Anterior cingulate cortex (tissue), 58 donors: ENCODE measurements at regions not wholly inside any gene's neighbourhood (a gene's known extent, or its start where the extent isn't known, plus 50 kb on each side); places are given as distances from the start of the nearest gene placed in this dataset.
A peak's percentile ranks its signal among the peaks of the same experiment; 100 is the strongest.
"Not testable (repeated sequence)": the region's sequence is repeated elsewhere in the genome, so short reads cannot be mapped to it uniquely, and the experiment has no call there.

Experiments
- DNase-seq, 58 donors: peaks; one replicate each; lab custom pipeline; 2025; lab: John Stamatoyannopoulos, UW

DNA sequence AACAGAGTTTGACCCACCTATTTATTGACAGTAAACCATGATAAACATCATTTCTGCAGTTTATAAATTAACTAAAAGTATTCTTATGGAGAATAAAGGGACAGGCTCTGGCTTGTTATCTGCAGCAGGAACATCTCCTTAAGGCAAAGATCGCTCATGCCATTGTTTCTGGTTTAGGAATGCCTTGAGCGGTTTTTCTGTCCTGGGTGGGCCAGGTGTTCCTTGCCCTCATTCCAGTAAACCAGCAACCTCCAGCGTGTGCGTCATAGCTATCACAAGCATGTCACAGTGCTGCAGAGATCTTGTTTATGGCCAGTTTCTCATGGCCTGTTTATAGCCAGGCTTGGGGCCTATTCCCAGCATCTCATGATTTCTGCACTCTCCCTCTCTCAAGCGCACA, 521.7 kb downstream of the HINT1 start:
- no peak for DNase-seq

DNA sequence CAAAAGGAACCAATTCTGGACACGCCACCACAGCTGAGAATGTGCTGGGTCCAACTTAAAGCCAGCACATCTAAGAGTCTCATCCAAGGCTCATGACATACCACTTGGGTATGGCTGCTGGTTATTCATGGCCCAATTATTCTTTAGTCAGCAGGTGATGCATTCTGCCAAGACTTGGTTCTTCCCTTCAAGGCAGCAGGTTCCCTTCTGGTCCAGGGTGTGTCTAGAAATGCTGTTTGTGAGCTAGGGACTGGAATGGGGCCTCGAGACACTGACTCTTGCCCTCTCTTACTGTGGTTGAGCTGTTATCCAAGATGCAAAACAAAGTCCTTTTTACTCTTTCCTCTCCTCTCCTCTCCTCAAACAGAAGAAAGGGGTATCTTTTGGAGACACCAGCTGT, 522.6 kb downstream of the HINT1 start:
- no peak for DNase-seq

DNA sequence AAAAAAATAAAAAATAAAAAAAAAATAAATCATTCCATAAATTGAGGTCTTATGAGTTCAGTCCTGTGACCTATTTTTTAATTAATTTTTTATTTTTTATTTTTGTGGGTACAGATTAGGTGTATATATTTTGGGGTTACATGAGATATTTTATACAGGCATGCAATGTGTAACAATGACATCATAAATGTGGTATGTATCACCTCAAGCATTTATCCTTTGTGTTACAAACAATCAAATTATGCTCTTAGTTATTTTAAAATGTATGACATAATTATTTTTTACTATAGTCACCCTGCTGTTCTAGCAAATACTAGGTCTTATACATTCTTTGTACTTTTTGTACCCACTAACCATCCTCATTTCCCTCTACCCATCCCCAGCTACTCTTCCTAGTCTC, 537.9 kb downstream of the HINT1 start:
- DNase-seq, result no peak

- no peak for DNase-seq
These were observed 540.3 kb downstream of the HINT1 start for GRCh38 chr5:130624805-130625204.

GRCh38 chr5:130616161-130616560, 548.9 kb downstream of the HINT1 start:
- DNase-seq, result no peak

GRCh38 chr5:130605234-130605633, 559.8 kb downstream of the HINT1 start:
- no peak for DNase-seq

DNA sequence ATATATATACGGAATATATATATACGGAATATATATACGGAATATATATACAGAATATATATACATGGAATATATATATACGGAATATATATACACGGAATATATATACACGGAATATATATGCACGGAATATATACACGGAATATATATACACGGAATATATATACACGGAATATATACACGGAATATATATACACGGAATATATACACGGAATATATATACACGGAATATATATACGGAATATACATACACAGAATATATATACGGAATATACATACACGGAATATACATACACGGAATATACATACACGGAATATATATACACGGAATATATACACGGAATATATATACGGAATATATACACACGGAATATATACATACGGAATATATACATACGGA, 568.4 kb downstream of the HINT1 start:
- DNase-seq, result not testable (repeated sequence)

- no peak for DNase-seq
These were observed 584.8 kb downstream of the HINT1 start for GRCh38 chr5:130580264-130580663.

DNA sequence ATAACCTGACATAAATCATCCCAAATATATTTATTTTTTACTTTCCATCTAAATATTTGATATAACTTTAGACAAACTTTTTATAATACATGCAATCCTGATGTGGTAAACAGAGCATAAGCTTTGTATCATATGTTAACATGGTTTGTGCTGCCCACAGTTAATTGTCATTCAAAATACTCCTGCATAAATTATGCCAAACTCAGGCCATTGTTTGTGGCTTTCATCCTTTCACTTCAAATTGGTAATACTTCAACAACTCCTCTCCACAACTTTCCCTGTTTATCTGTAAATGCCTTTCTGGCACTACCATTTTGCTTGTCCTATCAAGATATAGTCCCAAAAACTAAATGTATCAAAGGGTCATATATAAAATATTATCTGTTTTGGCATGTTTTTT, 586.7 kb downstream of the HINT1 start:
- no peak for DNase-seq

- no peak for DNase-seq
These were observed 594.0 kb downstream of the HINT1 start for GRCh38 chr5:130571076-130571475.

GRCh38 chr5:130568791-130569190, 596.3 kb downstream of the HINT1 start:
- DNase-seq, result no peak

DNA sequence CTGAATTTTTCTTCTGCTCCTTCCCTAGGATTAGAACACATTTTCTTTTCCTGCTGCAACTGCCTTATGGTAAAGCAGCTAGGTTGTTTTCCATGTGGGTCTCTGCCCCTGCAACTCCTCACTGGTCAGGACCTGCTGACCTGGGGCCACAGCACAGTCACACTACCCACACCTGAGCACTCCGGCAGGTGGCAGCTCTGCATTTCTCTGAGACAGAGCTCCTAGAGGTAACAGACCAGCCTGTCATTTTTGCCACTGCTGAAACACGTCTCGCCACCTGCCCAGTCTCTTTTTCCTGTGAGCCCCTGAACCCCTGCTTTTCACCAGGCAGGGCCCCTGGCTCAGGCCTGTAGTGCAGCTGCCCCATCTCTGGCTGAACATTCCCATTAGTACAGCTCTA, 609.6 kb downstream of the HINT1 start:
- DNase-seq, result no peak

DNA sequence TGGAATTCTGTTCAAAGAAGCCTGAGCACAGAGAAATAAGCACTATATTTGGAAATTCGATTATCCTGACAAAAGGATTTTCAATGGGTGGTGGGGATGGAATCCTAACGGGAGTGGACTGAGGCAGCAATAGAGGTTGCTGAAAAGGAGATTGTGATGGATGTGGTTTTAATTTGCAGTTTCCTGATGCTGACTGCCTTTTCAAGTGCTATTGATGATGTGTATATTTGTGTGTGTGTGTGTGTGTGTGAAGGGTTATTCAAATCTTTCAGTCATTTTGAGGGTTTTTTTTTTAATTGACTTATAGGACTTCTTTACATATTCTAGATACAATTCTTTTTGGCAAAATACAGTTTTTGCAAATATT, 614.5 kb downstream of the HINT1 start:
- no peak for DNase-seq

DNA sequence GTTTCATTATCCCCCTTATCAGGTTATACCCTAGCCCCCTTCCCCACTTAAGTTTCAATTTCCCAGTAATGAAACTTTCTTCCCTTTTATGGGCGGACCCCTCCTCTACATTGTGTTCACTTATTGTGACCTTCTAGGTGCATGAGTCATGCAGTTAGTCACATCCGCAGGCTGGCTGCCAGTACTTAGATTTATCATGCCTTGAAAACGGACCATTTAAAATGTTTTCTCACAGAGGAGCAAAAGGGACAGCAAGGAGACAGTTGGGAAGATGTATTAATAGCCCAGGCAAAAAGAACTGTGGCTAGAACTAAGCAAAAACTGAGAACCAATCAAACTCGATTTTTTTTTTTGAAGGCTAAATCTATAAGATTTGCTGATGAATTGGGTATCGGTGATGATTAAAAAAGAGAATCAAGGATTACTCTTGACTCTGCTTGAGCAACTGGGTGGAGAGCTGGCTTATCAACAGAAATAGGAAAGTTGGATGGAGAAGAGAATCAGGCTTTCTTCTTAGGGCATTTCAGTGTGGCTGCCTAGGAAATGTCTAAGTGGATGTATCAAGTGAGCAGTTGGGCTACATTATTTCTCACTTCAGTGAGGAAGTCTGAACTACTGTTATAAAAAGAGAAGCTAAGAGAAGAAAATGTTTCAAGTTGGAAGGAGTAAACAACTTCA, 615.0 kb downstream of the HINT1 start:
- peak in 1 of 58 donors; percentile 3 for DNase-seq

GRCh38 chr5:130546211-130546610, 618.8 kb downstream of the HINT1 start:
- no peak for DNase-seq

GRCh38 chr5:130545291-130545690, 619.8 kb downstream of the HINT1 start:
- DNase-seq, result no peak

- no peak for DNase-seq
These were observed 623.3 kb downstream of the HINT1 start for GRCh38 chr5:130541617-130542221.

DNA sequence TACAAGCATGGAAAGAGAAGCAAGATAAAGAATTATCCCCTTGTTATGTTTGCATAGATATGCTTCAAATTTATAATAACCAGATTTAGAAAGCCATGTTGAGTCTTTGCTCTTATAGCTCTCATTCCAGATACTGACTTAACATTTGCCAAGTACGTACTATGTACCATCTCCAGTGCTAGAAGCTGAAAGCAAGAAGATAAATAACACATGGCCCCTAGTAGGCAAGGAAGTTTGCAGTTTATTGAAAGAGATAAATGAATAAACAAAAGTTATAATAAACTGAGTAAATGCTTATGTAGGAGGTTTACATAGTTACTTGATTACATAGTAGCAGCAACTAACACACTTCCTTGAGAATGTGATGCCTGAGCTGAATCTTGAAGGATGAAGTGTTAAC, 628.4 kb downstream of the HINT1 start:
- no peak for DNase-seq

GRCh38 chr5:130532786-130533185, 628.5 kb downstream of the CHSY3 start:
- no peak for DNase-seq

DNA sequence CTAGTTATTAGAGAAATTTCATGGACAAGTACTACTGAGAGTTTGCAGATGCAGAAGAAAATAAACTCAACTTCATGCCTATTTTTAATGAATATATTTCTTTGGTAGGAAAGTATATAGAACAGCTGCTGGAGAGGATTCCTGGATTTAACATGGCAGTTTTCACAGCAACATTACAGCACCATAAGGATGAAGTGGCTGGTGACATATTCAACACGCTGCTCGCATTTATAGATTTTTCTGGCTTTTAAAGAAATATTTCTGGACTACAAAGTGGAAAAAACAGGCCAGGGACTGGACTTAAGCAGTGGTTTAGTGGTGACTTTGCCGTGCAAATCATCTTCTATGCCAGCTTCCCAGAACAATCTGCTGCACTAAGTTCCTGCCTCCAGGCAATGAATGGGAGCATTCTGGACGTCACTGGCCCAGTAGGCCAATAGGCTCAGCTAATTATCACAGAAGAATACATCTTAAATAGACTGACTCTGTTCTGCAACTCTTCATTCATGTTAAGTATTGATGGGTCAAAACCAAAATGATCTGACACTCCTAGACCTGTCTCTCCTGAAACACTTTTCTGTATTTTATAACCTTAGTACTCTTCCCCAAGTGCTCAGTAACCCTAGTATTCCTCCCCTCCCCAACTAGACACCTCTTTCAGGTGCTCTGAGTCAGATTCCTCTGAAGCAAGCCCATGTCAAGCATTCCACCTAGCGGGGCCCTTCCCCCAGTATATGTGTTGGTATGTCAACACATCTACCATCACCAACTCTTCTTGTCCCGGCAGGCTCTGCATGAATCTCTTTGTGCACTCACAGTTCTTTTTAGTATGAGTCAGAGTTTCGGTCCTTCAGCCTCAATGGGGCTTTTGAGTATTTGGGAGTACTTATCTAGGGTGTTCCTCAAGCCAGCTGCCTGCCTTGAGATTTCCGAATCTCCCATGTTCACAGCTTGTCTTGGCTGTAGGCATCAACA, 625.5 kb downstream of the CHSY3 start:
- peak in 1 of 58 donors; percentile 2 for DNase-seq

- no peak for DNase-seq
These were observed 624.8 kb downstream of the CHSY3 start for GRCh38 chr5:130529111-130529510.
